OCI-LY1 (cell line): ENCODE measurements at regions not wholly inside any gene's neighbourhood (a gene's known extent, or its start where the extent isn't known, plus 50 kb on each side); places are given as distances from the start of the nearest gene placed in this dataset.

ENCODE experiments used
- H2AFZ ChIP-seq: fragments of 200-600 bp; sonication (generic), shearing (Covaris generic); 2 replicates; pipeline ENCODE4 v1.6.0; 2014; ENCODE audit warnings: antibody characterized with exemption, mild to moderate bottlenecking, low read length
- H3F3A ChIP-seq: fragments of 200-600 bp; sonication (generic), shearing (Covaris generic); 2 replicates; pipeline ENCODE4 v1.6.0; 2014; ENCODE audit warnings: mild to moderate bottlenecking, antibody characterized with exemption, low read length, moderate library complexity; ENCODE audit not compliant: insufficient read depth
- H3K27ac ChIP-seq: fragments of 200-600 bp; sonication (generic); 2 replicates; pipeline ENCODE4 v1.5.1; 2014; ENCODE audit warnings: low read length, mixed run types, mild to moderate bottlenecking, low read depth; ENCODE audit not compliant: poor library complexity, severe bottlenecking
- H3K27me3 ChIP-seq: fragments of 200-600 bp; sonication (generic); 2 replicates; pipeline ENCODE4 v1.6.0; 2014; ENCODE audit warnings: antibody characterized with exemption, mild to moderate bottlenecking, low read length, moderate library complexity; ENCODE audit not compliant: insufficient read depth
- H3K36me3 ChIP-seq: fragments of 200-600 bp; sonication (generic); 2 replicates; pipeline ENCODE4 v1.6.1; 2014; ENCODE audit warnings: mild to moderate bottlenecking, antibody characterized with exemption, low read length, moderate library complexity, mixed read lengths; ENCODE audit not compliant: insufficient read depth
- H3K4me1 ChIP-seq: fragments of 200-600 bp; sonication (generic); 2 replicates; pipeline ENCODE4 v1.5.1; 2014; ENCODE audit warnings: mild to moderate bottlenecking, low read length, moderate library complexity; ENCODE audit not compliant: insufficient read depth, severe bottlenecking
- H3K4me2 ChIP-seq: fragments of 200-600 bp; sonication (generic), shearing (Covaris generic); 2 replicates; pipeline ENCODE4 v1.6.1; 2014; ENCODE audit warnings: low read length
- H3K4me3 ChIP-seq: fragments of 200-600 bp; sonication (generic); 2 replicates; pipeline ENCODE4 v1.5.1; 2014; ENCODE audit warnings: low read length, low read depth, mild to moderate bottlenecking, mixed read lengths; ENCODE audit not compliant: poor library complexity, severe bottlenecking
- H3K79me2 ChIP-seq: fragments of 200-600 bp; shearing (Covaris generic); 2 replicates; pipeline ENCODE4 v1.6.1; 2016; ENCODE audit warnings: mixed run types, low read length, mixed read lengths; ENCODE audit not compliant: insufficient read depth
- H3K9ac ChIP-seq: fragments of 200-600 bp; sonication (generic), shearing (Covaris generic); 2 replicates; pipeline ENCODE4 v1.6.1; 2014; ENCODE audit warnings: mild to moderate bottlenecking, low read length, mixed read lengths
- H3K9me2 ChIP-seq: fragments of 200-600 bp; sonication (generic), shearing (Covaris generic); 2 replicates; pipeline ENCODE4 v1.6.1; 2014; ENCODE audit warnings: low read depth, mild to moderate bottlenecking, low read length, mixed read lengths
- H3K9me3 ChIP-seq: fragments of 200-600 bp; shearing (Covaris generic); 2 replicates; pipeline ENCODE4 v1.6.1; 2014; ENCODE audit warnings: low read length, mixed read lengths
- H4K20me1 ChIP-seq: fragments of 200-600 bp; sonication (generic), shearing (Covaris generic); 2 replicates; pipeline ENCODE4 v1.6.0; 2016; ENCODE audit warnings: mild to moderate bottlenecking, low read length; ENCODE audit not compliant: insufficient read depth
- EZH2 ChIP-seq: fragments of 200-600 bp; sonication (generic), shearing (Covaris generic); IDR thresholded peaks from 2 replicates; pipeline ENCODE4 v1.8.0; 2017; ENCODE audit warnings: borderline replicate concordance, mixed run types, mild to moderate bottlenecking, antibody characterized with exemption, low read length, moderate library complexity, mixed read lengths
- TF ChIP-seq, protein P1 (sequence below): fragments of 200-600 bp; sonication (generic), shearing (Covaris generic); IDR thresholded peaks from 2 replicates; pipeline ENCODE4 v1.5.1; 2017; ENCODE audit warnings: mild to moderate bottlenecking, antibody characterized with exemption, low read length, moderate library complexity, mixed read lengths

DNA sequence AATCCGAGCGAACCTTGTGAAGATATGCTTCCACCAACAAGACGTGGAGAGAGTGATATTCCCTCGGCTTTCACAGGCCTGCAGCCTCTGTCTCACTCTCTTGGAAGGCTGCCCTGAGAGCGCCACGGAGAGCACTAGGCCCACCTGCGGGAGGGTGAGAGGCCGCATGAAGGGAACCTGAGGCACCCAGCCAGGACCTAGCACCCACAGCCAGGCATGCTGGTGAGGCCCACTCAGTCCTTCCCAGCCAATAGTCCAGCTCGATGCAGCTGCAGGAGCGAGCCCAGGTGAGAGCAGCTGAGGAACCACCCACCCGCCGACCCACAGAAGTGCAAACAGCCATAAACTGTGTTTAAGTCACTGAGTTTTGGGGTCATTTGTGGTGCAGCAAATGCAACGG is 227.2 kb downstream of the QKI start:
- H2AFZ ChIP-seq, result no peak overlapping the region

GRCh38 chr6:163640641-163641040 is 226.1 kb downstream of the QKI start:
- no peaks in the 10 kb centered on the region for H3F3A ChIP-seq
- no peaks in the 10 kb centered on the region for H3K9me2 ChIP-seq
- no peaks in the 10 kb centered on the region for H3K4me1 ChIP-seq
- no peaks in the 10 kb centered on the region for H3K9me3 ChIP-seq
- H3K27me3 ChIP-seq, result no peaks in the 10 kb centered on the region
- H3K27ac ChIP-seq, result no peak overlapping the region
- H3K79me2 ChIP-seq, result no peaks in the 10 kb centered on the region
- H2AFZ ChIP-seq, result no peak overlapping the region
- H4K20me1 ChIP-seq, result no peaks in the 10 kb centered on the region
- H3K4me2 ChIP-seq, result no peak overlapping the region
- no peaks in the 10 kb centered on the region for H3K36me3 ChIP-seq
- no peak overlapping the region for H3K9ac ChIP-seq
- no peak overlapping the region for H3K4me3 ChIP-seq
- TF ChIP-seq, protein P1, sequence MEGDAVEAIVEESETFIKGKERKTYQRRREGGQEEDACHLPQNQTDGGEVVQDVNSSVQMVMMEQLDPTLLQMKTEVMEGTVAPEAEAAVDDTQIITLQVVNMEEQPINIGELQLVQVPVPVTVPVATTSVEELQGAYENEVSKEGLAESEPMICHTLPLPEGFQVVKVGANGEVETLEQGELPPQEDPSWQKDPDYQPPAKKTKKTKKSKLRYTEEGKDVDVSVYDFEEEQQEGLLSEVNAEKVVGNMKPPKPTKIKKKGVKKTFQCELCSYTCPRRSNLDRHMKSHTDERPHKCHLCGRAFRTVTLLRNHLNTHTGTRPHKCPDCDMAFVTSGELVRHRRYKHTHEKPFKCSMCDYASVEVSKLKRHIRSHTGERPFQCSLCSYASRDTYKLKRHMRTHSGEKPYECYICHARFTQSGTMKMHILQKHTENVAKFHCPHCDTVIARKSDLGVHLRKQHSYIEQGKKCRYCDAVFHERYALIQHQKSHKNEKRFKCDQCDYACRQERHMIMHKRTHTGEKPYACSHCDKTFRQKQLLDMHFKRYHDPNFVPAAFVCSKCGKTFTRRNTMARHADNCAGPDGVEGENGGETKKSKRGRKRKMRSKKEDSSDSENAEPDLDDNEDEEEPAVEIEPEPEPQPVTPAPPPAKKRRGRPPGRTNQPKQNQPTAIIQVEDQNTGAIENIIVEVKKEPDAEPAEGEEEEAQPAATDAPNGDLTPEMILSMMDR, result no peak
- no peak for TF ChIP-seq EZH2

More for the DNA sequence above, 227.2 kb downstream of the QKI start:
- Histone ChIP-seq H3K9me3 (no peaks in the 10 kb centered on the region), H3K27ac (no peak overlapping the region), H4K20me1 (no peaks in the 10 kb centered on the region), H3K4me1 (no peaks in the 10 kb centered on the region), H3K36me3 (no peaks in the 10 kb centered on the region), H3F3A (no peaks in the 10 kb centered on the region), H3K4me2 (no peak overlapping the region), H3K4me3 (no peak overlapping the region), H3K79me2 (no peaks in the 10 kb centered on the region), H3K9ac (no peak overlapping the region), H3K27me3 (no peaks in the 10 kb centered on the region), H3K9me2 (no peaks in the 10 kb centered on the region)
- TF ChIP-seq EZH2, result no peak
- TF ChIP-seq, protein P1, result no peak

DNA sequence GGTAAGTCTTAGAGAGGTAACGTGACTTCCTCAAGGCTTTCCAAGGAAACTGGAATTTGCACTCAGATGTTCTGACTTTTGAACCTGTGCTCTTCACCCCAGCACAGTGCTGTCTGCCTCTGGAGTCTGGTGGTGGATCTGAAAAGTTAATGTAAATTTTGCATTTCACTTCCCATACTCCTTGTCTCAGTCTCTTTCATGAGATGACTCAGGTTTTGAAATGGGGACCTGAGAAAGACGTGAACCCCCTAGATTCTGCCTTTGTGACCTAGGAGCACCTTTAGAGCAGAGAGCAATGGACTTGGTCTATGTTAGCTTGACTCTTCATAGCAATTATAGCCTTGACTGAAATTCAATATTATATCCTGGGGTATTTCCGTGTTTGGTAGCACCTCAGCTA is 223.0 kb downstream of the QKI start:
- H3K79me2 ChIP-seq, result no peaks in the 10 kb centered on the region
- H3K27ac ChIP-seq, result no peak overlapping the region
- no peaks in the 10 kb centered on the region for H3K9me2 ChIP-seq
- no peak overlapping the region for H3K4me2 ChIP-seq
- H3K9ac ChIP-seq, result no peak overlapping the region
- H2AFZ ChIP-seq, result no peak overlapping the region
- H3K4me1 ChIP-seq, result no peaks in the 10 kb centered on the region
- no peaks in the 10 kb centered on the region for H4K20me1 ChIP-seq
- no peak for TF ChIP-seq EZH2
- TF ChIP-seq, protein P1, result no peak
- no peak overlapping the region for H3K4me3 ChIP-seq
- no peaks in the 10 kb centered on the region for H3K9me3 ChIP-seq
- H3K36me3 ChIP-seq, result no peaks in the 10 kb centered on the region
- 0 out of 2 replicates have a peak, but pooled peaks cover 7% of the 10 kb centered on the region for H3K27me3 ChIP-seq
- no peaks in the 10 kb centered on the region for H3F3A ChIP-seq
